HCT116 (cell line): ENCODE measurements at regions not wholly inside any gene's neighbourhood (a gene's known extent, or its start where the extent isn't known, plus 50 kb on each side); places are given as distances from the start of the nearest gene placed in this dataset.

Source experiments
- ATAC-seq: fragments of 200-7000 bp; cut with Tn5 transposase; 2 replicates; pipeline ENCODE4 v1.9.1; 2020; ENCODE audit warnings: mild to moderate bottlenecking, moderate library complexity
- BruUV-seq: library from RNA; stranded (reverse); fragments of 400-500 nt; replicated peaks from 2 replicates; lab custom pipeline; 2021; lab: Mats Ljungman, UMichigan
- CTCF ChIA-PET: fragments of 300-600 bp; sonication (Branson Sonifier 250); formaldehyde crosslinking; loops from one replicate; lab custom pipeline; 2021; ENCODE audit warnings: antibody characterized with exemption; lab: Charles Lee
- POLR2A ChIA-PET: fragments of 300-600, 350-600 bp; sonication (Branson Sonifier 250); formaldehyde crosslinking; loops from one replicate; lab custom pipeline; 2021; ENCODE audit warnings: antibody characterized with exemption; lab: Charles Lee
- RAD21 ChIA-PET, 2 experiments: fragments of 300-600 bp; sonication (Branson Sonifier 250); formaldehyde crosslinking; loops; one replicate each; lab custom pipeline; 2023; ENCODE audit warnings: low total read pairs in 2 of 2; ENCODE audit not compliant: uncharacterized antibody in 2 of 2, unreplicated experiment in 2 of 2, low non-redundant PET in 1 of 2; lab: Charles Lee
- DNase-seq: peaks from one replicate; pipeline ENCODE4 v3.0.0-alpha.2; 2010; ENCODE audit warnings: low read depth, low spot score
- H2AFZ ChIP-seq: fragments of 200-600 bp; shearing (Covaris generic), sonication (generic); 2 replicates; pipeline ENCODE4 v1.6.1; 2017; ENCODE audit warnings: low read depth, mixed run types, mixed read lengths, antibody characterized with exemption, low read length; ENCODE audit not compliant: poor library complexity, severe bottlenecking
- H3K27ac ChIP-seq: 2 replicates; pipeline ENCODE4 v1.5.1; 2012; ENCODE audit warnings: low read depth, low read length
- H3K27me3 ChIP-seq: fragments of 200-600 bp; sonication (generic); 2 replicates; pipeline ENCODE4 v1.6.1; 2016; ENCODE audit warnings: mixed run types, low read length, mixed read lengths; ENCODE audit not compliant: insufficient read depth
- H3K36me3 ChIP-seq, 2 experiments: fragments of 200-500 bp in 1 of 2; fragments of 200-600 bp in 1 of 2; sonication (Bioruptor generic) in 1 of 2; sonication (generic) in 1 of 2; 2 replicates each; pipeline versions ENCODE4 v1.5.1 to v1.6.1; 2014 to 2016; ENCODE audit warnings: low read length in 2 of 2, inconsistent platforms in 1 of 2, mixed read lengths in 1 of 2, mixed run types in 1 of 2; ENCODE audit not compliant: insufficient read depth in 2 of 2, control insufficient read depth in 1 of 2
- H3K4me1 ChIP-seq, 2 experiments: fragments of 200-600 bp in 1 of 2; sonication (generic) in 1 of 2; 2 replicates each; pipeline versions ENCODE4 v1.5.1 to v1.6.1; 2012 to 2017; ENCODE audit warnings: low read length in 2 of 2, inconsistent platforms in 1 of 2, mild to moderate bottlenecking in 1 of 2, mixed read lengths in 1 of 2, mixed run types in 1 of 2, moderate library complexity in 1 of 2; ENCODE audit not compliant: insufficient read depth in 2 of 2, control insufficient read depth in 1 of 2
- H3K4me2 ChIP-seq: fragments of 200-600 bp; sonication (generic); 2 replicates; pipeline ENCODE4 v1.6.1; 2017; ENCODE audit warnings: mixed run types, low read length, mixed read lengths
- H3K4me3 ChIP-seq, 2 experiments: fragments of 200-600 bp in 1 of 2; sonication (generic) in 1 of 2; replicated peaks in 1 of 2; 2 replicates each; pipeline ENCODE4 v1.5.1; 2011 to 2016; ENCODE audit warnings: low read length in 2 of 2, control low read depth in 1 of 2, low read depth in 1 of 2, mild to moderate bottlenecking in 1 of 2, mixed read lengths in 1 of 2, mixed run types in 1 of 2
- H3K79me2 ChIP-seq: fragments of 200-600 bp; sonication (generic); 2 replicates; pipeline ENCODE4 v1.6.1; 2017; ENCODE audit warnings: mild to moderate bottlenecking, mixed run types, low read length, moderate library complexity, mixed read lengths; ENCODE audit not compliant: insufficient read depth
- H3K9ac ChIP-seq: fragments of 200-600 bp; sonication (generic); 2 replicates; pipeline ENCODE4 v1.6.1; 2016; ENCODE audit warnings: low read length, mixed read lengths
- H3K9me2 ChIP-seq: fragments of 200-600 bp; sonication (generic), shearing (Covaris generic); 2 replicates; pipeline ENCODE4 v1.6.1; 2017; ENCODE audit warnings: mixed run types, mild to moderate bottlenecking, moderate library complexity; ENCODE audit not compliant: insufficient read depth
- H3K9me3 ChIP-seq, 2 experiments: fragments of 200-500 bp in 1 of 2; fragments of 200-600 bp in 1 of 2; sonication (Bioruptor generic) in 1 of 2; sonication (generic) in 1 of 2; 2 replicates each; pipeline ENCODE4 v1.6.1; 2014 to 2017; ENCODE audit warnings: low read length in 2 of 2, mixed read lengths in 2 of 2, inconsistent platforms in 1 of 2, low read depth in 1 of 2, mild to moderate bottlenecking in 1 of 2, mixed run types in 1 of 2, moderate library complexity in 1 of 2; ENCODE audit not compliant: control insufficient read depth in 1 of 2, insufficient read depth in 1 of 2
- H4K20me1 ChIP-seq: fragments of 200-600 bp; sonication (generic), shearing (Covaris generic); 2 replicates; pipeline ENCODE4 v1.6.1; 2017; ENCODE audit warnings: mixed run types, mild to moderate bottlenecking, moderate library complexity; ENCODE audit not compliant: insufficient read depth
- CBX3 ChIP-seq: IDR thresholded peaks from 2 replicates; pipeline ENCODE4 v1.6.1; 2012; ENCODE audit warnings: low read depth
- CTCF ChIP-seq, 3 experiments: fragments of 200-600 bp in 1 of 3; sonication (generic) in 1 of 3; IDR thresholded peaks in 2 of 3; conservative IDR thresholded peaks in 1 of 3; 2 replicates each; pipeline ENCODE4 v1.5.1; 2012 to 2017; ENCODE audit warnings: low read depth in 2 of 3, low read length in 2 of 3, antibody characterized with exemption in 1 of 3, borderline replicate concordance in 1 of 3, control low read depth in 1 of 3, mild to moderate bottlenecking in 1 of 3, mixed read lengths in 1 of 3, mixed run types in 1 of 3, moderate library complexity in 1 of 3; ENCODE audit not compliant: insufficient read depth in 1 of 3
- ELF1 ChIP-seq: IDR thresholded peaks from 2 replicates; pipeline ENCODE4 v1.6.1; 2012; ENCODE audit warnings: low read depth, borderline replicate concordance
- EZH2 ChIP-seq: fragments of 200-600 bp; sonication (generic); IDR thresholded peaks from 2 replicates; pipeline ENCODE4 v1.6.1; 2017; ENCODE audit warnings: antibody characterized with exemption, mixed run types
- EZH2phosphoT487 ChIP-seq: fragments of 200-600 bp; IDR thresholded peaks from 2 replicates; pipeline ENCODE4 v1.6.1; 2018; ENCODE audit warnings: antibody characterized with exemption, borderline replicate concordance
- FOSL1 ChIP-seq: IDR thresholded peaks from 2 replicates; pipeline ENCODE4 v1.6.1; 2012; ENCODE audit warnings: low read depth
- MAX ChIP-seq: IDR thresholded peaks from 2 replicates; pipeline ENCODE4 v1.6.1; 2012
- POLR2A ChIP-seq: IDR thresholded peaks from 2 replicates; pipeline ENCODE4 v1.7.0; 2011; ENCODE audit warnings: borderline replicate concordance; ENCODE audit not compliant: insufficient read depth, insufficient read length; ENCODE audit errors: extremely low read depth
- POLR2AphosphoS5 ChIP-seq: IDR thresholded peaks from 2 replicates; pipeline ENCODE4 v1.6.1; 2011; ENCODE audit warnings: mild to moderate bottlenecking, low read depth, low read length, moderate library complexity
- RAD21 ChIP-seq: IDR thresholded peaks from 2 replicates; pipeline ENCODE4 v1.6.1; 2012; ENCODE audit warnings: low read depth, mild to moderate bottlenecking
- REST ChIP-seq: IDR thresholded peaks from 2 replicates; pipeline ENCODE4 v1.6.1; 2012; ENCODE audit warnings: low read depth
- SIN3A ChIP-seq: IDR thresholded peaks from 2 replicates; pipeline ENCODE4 v1.6.1; 2012; ENCODE audit warnings: low read depth
- SRF ChIP-seq: IDR thresholded peaks from 2 replicates; pipeline ENCODE4 v1.6.1; 2012; ENCODE audit warnings: low read depth
- TCF7L2 ChIP-seq: IDR thresholded peaks from 2 replicates; pipeline ENCODE4 v1.7.0; 2011; ENCODE audit warnings: borderline replicate concordance, inconsistent platforms; ENCODE audit not compliant: insufficient read depth, insufficient read length; ENCODE audit errors: extremely low read depth
- ZFX ChIP-seq: fragments of 450-650 bp; IDR thresholded peaks from 2 replicates; pipeline ENCODE4 v1.6.1; 2017
- ZNF274 ChIP-seq: fragments of 200-500 bp; sonication (Bioruptor generic); IDR thresholded peaks from 2 replicates; pipeline ENCODE4 v1.6.1; 2014; ENCODE audit warnings: mild to moderate bottlenecking, low read depth, low read length, inconsistent platforms
- intact Hi-C: fragments of 100-400 bp; cut with micrococcal nuclease; formaldehyde crosslinking; loops from 2 replicates; pipeline ENCODE4 v1.10.0; 2022

GRCh38 chr12:34597548-34598351 is 575.5 kb downstream of the ALG10 start:
- intact Hi-C loops: no loop called here
- no peak for TF ChIP-seq ELF1
- no peak for TF ChIP-seq CBX3
- TF ChIP-seq SIN3A: no peak
- TF ChIP-seq ZFX: no peak
- TF ChIP-seq TCF7L2: no peak
- TF ChIP-seq REST: no peak
- TF ChIP-seq RAD21: no peak
- TF ChIP-seq POLR2A: no peak
- no peak for TF ChIP-seq MAX
- no peak for TF ChIP-seq ZNF274
- TF ChIP-seq POLR2AphosphoS5: no peak
- TF ChIP-seq EZH2phosphoT487: no peak
- TF ChIP-seq EZH2: no peak
- TF ChIP-seq CTCF (IDR thresholded peaks at IDR 0.05 in 2 of 3, conservative IDR thresholded peaks at IDR 0.05 in 1 of 3; ENCODE audit: borderline replicate concordance in 1 of 3, insufficient read depth in 1 of 3, low read depth in 2 of 3, low read length in 2 of 3): no peak
- no peak for TF ChIP-seq FOSL1
- TF ChIP-seq SRF: no peak
- ChIA-PET RAD21 (no interaction called here), CTCF (no interaction called here), POLR2A (no interaction called here)
- H3K79me2 ChIP-seq: no peaks in the 10 kb centered on the region
- H3K4me3 ChIP-seq: no peak overlapping the region
- no peaks in the 10 kb centered on the region for H4K20me1 ChIP-seq
- no peaks in the 10 kb centered on the region for H3K4me1 ChIP-seq
- ATAC-seq (no peak), DNase-seq (no peak)
- H3K4me2 ChIP-seq: no peak overlapping the region
- H3K9me2 ChIP-seq: no peaks in the 10 kb centered on the region
- peaks cover 13 to 23% of the 10 kb centered on the region in 2 experiments; a peak in 2 of 4 replicates for H3K9me3 ChIP-seq
- no peaks in the 10 kb centered on the region for H3K27me3 ChIP-seq
- no peaks in the 10 kb centered on the region for H3K36me3 ChIP-seq
- no peak overlapping the region for H3K9ac ChIP-seq
- no TSS peak for BruUV-seq
- no peak overlapping the region for H3K27ac ChIP-seq
- no peak overlapping the region for H2AFZ ChIP-seq
